Activated CD8-positive, alpha-beta memory T cell treated with anti-CD3 and anti-CD28 coated beads for 1 hour (primary cell): ENCODE measurements at regions not wholly inside any gene's neighbourhood (a gene's known extent, or its start where the extent isn't known, plus 50 kb on each side); places are given as distances from the start of the nearest gene placed in this dataset.
"Not testable (repeated sequence)": the region's sequence is repeated elsewhere in the genome, so short reads cannot be mapped to it uniquely, and the experiment has no call there.

Source experiments
- DNase-seq, 2 donors: peaks; one replicate each; pipeline ENCODE4 v3.0.0-alpha.2; 2020; ENCODE audit warnings: low read depth in 1 of 2; ENCODE audit errors: extremely low read depth in 1 of 2

DNA sequence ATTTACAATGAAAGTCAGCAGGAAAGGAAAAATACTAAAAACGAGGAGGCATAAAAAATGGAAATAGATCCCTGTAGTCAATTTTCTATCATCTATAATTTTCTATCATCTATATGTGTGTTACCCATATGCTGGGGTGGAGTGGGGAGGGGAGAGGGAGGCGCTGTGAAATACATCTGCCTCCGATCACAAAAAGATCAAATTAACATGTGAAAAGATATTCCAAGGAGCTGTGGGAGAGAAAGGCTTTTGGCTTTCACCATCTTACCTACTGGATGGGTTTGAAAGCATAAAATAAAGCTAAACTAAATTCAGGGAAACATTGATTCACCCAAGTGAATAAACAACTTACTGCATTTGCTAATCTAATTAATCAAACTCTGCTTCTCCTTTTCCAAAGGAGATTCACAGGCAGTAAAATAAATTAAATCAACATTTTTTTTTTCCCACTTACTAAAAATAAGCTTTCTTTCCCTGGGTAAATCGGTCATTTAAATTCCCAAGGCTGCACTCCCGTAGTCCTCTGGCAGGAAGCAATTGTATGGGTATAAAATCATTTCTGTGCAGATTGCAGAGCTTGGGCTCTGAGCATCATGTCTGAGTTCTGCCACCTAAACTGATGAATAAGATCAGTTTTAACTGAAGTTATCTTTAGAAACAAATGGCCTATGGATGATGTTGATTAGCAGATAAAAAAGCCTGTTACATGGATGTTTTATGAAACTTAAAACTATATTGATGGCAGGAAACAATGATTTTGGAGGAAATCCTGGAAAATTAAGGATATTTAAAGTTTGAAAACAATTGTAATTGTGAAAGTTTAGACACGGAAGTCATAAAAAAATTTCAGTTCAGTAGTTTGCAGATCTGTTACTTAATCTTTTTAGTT, 147.9 kb downstream of the SOX4 start:
- no peak for DNase-seq

DNA sequence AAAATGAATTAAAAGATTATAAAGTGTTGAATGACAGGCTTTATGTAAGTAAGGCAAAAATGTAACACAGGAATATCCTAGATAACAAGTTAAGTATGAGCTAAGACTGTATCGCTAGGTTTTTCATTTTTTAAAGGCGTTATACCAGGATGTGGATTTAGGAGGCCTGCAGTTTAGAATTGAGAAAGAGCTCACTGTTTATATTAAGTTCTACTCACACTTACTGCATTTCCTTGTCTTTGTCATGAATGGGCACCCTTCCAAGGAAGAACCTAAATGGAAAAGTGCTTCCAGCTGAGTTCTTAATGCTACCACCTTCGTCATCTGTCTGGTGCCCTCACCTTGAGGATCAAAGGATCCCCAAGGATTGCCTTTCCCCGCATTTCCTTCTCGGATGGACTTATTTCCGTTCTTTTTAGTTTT, 148.7 kb downstream of the SOX4 start:
- DNase-seq: no peak

DNA sequence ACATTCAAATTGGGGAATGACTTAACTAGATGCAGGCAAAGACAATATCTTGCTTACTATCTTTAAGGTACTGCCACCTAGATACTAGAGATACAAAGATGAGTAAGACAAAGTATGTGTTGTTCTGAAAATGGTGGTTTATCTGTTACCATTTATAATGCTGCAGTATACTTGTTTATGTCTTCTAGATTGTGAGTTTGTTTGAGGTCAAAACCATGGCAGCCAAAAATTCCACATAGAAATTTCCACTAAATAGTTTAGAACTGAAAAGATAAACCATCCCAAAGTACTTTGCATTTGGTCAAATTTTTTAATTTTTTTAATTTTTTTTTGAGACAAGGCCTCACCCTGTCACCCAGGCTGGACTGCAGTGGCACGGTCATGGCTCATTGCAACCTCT, 150.8 kb downstream of the SOX4 start:
- no peak for DNase-seq

DNA sequence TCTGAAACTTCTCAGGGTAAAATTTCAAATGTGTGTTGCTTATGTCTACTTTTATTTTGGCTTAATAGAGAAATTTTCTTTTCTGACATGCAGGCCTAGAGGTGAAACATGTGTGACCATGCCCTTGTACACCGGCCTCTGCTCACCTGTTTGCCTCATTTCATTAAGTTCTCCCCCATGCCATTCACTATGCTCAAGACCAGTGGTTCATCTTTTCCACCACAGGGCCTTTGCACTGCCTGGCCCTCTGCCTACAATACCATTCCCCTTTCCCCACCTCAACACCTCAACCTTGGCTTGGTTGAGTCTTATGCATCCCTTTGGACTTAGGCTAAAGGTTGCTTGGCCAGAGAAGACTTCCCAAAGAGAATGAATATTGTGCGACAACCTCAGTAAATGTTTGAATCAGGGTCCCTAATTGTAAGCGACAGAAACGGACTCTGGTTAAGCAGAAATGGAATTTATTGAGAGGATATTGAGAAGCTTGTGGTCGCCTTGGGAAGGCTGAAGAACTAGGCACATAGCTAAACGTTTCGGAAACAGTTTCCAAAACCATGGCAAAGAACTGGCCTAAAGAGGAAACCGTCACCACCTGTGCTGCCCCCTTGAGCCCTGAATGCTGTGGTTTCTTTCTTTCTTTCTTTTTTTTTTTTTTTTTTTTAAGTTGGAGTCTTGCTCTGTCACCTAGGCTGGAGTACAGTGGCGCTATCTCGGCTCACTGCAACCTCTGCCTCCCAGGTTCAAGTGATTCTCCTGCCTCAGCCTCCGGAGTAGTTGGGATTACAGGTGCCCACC, 152.2 kb downstream of the SOX4 start:
- no peak for DNase-seq

DNA sequence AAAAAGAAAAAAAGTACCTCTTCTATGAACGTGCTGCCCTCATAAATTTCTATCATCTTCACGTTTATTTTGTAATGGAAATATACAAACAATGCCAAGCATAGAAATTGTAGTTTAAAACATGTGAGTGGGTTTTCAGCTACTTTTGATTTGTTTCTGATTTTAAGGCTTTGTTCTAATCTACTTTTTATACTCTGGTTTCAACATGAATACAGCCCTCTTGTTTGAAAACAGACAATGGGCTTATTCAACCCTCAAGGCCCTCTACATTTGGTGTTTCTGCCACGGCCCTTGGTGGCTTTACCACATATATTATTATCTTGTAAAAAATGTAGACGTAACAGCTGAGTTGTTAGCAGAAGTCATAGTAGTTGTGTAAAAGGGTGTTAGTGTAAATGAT, 153.9 kb downstream of the SOX4 start:
- DNase-seq: no peak

DNA sequence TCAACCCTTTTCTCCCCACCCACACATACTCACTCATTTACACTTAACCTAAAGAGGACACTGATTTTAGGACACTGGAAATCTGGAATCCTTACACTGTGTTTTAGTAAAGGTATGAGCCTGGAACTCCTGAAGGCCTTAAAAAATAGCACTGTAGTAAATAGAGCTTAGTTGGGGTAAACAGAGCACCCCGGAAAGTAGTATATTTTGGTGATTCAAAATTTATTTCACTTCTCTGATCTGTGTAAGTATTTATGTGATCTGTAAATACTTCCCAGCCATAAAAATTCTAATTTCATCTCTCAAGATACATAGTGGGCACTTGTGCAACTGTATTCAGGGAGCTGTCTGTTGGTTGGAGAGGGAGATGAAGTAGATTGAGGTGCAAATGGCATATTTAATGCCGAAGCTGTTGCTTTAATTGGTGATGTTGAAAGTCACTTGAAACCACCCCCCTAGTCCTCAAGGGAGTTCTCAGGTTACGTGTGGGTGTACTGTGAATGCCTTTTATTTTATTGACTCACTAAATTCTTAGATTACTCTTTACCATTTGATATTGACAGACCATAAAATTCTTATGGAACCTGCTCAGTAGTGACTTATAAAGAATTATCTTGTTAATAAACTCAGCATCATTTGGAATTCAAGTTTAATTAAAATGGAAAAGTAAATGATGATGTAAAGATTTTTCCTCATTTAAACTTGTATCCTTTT, 154.9 kb downstream of the SOX4 start:
- DNase-seq: no peak

DNA sequence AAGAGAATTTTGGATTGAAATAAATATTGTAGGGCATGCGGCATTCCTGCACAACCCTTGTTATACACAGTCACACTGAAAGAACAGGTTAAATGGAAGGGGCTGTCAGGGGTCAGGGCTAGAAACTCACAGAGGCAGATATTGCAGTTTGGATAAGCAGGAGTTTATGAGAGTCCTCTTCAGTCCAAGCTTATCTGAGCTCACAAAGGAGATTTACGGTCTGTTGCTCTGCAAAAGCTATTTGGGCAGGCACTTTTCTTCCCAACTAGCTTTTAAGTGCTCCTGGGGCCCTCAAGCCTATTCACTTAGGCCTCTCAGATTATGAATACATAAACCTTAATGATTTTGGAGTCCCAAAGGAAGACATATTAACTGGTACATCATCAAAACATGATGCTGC, 156.2 kb downstream of the SOX4 start:
- no peak for DNase-seq

DNA sequence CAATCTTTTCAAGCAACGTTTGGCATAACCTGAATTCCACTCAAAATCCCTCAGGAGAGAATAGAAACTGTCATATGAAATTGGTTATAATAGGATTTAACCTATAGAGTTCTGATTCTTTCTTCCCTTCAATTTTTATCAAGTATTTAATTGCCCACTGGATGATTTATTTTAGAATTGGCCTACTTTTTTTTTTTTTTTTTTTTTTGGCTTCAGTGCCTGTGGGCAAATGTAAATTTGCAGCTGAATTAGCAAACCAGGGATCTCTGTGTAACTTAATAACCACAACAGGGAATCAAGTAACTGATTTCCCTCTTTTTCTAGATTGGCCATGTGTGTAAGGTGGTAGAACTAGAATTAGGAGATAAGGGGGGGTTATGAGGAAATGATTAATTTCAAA, 157.0 kb downstream of the SOX4 start:
- no peak for DNase-seq

DNA sequence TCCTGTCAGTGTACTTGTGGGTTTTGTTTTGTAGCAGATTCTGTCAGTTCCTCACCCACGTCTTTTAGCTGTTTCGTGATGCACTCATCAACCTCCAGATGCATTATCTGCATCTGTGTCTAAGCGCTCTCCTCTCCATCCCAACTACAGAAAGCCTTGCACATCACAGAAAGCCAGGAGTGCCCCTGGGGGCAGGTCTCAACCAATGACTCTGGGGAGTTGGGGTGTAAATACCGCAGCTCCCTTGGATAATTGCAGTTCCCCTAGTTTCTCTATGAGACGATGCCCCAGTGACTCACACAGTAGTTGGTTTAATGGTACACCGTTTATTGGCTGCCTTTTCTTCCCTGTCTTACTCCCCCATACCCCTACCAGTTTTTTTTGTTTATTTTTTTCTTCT, 158.1 kb downstream of the SOX4 start:
- no peak for DNase-seq

DNA sequence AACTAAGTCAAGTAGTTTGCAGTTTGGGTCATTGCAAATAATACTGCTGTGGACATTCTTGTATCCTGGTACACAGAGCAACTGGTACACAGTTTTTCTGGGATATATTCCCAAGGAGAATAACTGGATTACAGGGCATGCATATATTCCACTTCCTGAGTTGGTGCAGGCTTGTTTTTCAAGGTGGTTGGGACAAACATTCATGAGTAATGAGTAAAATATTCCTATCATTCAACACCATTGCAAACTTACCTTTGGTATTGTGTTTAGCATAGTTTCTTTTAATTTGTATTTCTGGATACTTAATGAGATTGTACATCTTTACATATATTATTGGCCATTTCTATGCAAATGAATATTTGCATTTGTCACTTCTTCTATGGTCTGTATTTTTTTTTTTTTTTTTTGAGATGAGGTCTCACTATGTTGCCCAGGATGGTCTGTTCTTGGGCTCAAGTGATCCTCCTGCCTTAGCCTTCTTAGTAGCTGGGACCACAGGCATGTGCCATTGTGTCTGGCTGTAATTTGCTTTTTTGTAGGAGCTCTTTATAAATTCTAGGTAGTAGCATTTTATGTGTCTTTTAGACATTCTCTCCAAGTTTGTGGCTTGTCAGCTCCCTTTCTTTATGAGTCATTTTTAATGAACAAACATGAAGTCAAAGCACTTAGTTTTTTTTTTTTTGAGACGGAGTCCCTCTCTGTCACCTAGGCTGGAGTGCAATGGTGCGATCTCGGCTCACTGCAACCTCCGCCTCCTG, 158.7 kb downstream of the SOX4 start:
- no peak for DNase-seq

DNA sequence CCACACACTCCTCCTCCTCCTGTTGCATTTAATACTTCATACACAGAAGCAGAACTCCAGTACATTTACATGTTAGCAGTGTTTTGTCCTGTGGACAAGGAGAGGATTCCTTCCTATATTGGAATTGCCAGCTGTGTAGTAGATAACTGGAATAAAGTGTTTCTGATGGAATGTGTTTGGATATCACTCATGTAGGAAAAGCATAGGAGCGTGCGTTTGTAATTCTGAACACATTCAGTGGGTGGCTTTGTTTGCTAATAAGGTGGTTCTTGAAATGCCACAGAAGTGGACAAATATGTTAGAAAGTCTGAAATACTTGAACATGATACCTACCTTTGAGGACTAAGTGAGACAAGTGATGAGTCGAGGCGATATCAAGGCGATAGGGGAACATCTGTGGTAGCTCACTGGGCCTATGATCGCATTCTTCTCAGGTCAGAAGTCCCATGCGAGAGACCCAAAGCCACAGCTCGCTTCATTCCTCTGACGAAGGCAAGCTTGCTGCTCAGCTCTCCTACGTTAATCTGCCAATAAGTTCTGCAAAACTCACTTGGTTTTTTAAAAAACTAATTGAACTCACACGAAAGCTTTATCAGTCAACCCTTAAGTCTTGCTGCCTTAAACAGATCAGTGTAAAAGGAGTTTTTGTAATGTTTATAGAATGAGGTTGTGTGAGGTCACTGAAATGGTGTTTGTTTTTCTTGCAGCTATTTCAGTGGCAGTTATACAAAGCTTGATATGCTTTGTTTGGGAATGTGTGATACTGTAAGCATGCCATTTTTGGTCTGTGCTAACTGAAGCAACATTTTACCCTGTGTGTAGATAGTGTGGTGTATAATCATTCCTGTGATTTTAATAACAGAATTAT, 159.9 kb downstream of the SOX4 start:
- no peak for DNase-seq

DNA sequence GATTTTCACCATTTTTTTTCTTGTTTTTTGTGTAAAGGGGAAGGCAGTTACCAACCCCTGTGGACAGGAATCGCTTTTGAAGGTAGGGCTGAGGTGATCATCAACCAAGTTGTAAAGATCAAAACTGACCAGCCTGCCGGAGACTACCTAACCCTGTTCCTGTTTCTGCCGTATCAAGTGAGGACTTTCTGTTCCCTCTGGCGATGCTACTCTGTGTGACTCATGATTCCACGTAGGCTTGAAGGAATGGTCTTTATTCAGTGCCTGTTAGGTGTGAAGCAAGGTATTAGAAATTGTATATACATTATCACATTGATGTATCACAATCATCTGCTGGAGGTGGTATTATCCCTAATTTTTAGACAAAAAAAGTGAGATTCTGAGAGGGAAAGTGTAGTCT, 161.3 kb downstream of the SOX4 start:
- DNase-seq: no peak

DNA sequence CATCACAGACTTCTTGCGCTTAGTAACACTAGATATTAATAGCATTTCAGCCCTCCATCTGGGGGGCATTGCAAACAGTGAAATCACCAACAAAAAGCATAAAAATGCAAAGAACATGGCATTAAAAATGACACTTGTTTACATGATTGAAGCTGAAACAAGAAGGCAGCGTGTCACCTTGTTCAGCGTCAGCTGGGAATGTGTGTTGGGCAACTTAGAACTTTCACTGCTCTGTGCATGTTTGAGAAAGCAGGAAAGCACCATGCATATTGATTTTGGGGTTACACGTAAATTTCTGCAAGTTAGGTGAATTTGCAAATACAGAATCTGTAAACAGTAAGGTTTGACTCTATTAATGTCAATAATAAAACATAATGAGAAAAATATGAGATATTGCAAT, 162.9 kb downstream of the SOX4 start:
- DNase-seq: no peak

DNA sequence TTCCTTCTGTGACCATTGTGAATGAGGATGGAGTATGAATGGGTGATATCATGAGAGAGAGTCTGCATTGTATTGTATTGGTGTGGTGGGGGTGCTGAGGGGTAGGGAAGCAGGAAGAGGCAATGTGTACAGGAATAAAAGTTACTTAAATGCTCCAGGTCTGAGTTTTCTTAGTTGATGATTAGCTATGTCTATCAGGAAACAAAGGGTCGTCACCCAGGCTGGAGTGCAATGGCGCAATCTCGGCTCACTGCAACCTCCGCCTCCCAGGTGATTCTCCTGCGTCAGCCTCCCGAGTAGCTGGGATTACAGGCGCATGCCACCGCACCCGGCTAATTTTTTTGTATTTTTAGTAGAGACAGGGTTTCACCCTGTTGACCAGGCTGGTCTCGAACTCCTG, 163.8 kb downstream of the SOX4 start:
- not testable (repeated sequence) for DNase-seq

DNA sequence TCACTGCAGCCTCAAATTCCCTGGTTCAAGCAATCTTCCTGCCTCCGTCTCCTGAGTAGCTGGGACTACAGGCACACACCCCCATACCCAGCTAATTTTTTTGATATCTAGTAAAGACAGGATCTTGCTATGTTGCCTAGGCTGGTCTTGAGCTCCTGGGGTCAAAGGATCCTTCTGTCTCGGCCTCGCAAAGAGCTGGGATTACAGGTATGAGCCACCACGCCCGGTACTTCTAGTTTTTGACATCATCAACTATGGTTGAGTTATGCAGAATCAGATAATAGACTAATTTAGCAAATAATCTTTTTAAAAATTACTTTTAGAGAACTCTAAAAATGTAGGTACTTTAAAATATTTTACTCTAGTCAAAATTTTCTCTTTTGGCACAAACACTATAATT, 166.2 kb downstream of the SOX4 start:
- no peak for DNase-seq

DNA sequence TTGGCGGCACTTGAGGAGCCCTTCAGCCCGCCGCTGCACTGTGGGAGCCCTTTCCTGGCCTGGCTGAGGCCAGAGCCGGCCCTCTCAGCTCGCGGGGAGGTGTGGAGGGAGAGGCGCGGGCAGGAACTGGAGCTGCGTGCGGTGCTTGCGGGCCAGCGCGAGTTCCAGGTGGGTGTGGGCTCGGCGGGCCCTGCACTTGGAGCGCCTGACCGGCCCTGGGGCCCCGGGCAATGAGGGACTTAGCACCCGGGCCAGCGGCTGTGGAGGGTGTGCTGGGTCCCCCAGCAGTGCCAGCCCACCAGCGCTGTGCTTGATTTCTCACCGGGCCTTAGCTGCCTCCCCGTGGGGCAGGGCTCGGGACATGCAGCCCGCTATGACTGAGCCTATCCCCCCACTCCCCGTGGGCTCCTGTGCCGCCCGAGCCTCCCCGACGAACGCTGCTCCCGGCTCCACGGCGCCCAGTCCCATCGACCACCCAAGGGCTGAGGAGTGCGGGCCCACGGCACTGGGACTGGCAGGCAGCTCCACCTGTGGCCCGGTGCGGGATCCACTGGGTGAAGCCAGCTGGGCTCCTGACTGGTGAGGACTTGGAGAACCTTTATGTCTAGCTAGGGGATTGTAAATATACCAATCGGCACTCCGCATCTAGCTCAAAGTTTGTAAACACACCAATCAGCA, 167.6 kb downstream of the SOX4 start:
- DNase-seq: not testable (repeated sequence)

DNA sequence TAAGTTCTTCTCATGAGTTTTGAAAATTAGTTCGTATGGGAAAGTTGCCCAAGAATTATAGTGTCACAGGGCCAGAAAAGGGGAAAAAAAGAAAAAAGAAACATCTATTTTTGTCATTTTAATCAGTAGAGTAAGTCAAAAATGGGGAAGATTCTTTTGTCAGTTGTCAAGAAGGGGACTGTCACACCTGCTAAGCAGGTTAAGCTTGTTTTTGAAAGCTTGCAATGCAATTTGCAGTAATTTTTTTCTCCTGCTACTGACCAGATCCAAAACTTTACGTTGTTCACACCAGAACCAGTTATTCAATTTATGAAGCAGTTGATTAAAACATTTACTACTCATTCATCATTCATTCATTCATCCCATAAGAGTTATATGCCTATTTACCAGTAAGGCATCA, 171.4 kb downstream of the SOX4 start:
- DNase-seq: no peak

DNA sequence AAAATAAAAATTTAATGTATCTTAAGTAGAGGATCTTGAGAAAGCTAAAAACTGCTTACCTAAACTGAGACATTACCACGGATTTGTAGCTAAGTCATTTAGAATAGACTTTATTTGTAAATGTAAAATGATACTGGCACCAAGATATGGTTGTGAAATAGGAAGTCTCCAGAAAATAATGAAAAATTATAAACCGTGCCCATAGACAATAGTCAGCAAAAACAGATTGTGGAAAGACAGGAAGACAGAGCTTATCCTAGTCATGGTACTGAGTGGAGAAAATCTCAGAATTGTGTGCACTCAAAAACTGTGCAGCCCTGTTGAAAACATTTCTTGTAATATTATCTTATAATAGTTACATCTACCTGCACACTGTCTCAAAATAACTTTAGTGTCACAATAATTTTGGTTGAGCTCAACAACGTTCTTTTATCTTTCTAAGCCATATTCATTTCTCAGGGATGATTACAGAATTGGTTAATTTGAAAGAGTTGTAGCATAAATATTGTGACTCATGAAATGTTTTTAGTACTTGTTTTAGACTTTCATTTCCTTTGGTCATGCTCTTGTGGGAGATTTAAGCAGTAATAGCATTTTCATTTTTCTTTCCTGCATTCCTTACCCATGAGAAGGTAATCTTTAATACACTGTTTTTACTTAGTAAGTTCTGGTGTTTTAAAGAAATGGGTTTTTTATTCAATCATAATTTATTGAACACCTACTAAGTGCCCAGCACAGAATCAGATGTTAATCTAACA, 174.5 kb downstream of the SOX4 start:
- DNase-seq: no peak
